ENCODE measurements at regions not wholly inside any gene's neighbourhood (a gene's known extent, or its start where the extent isn't known, plus 50 kb on each side); places are given as distances from the start of the nearest gene placed in this dataset.
"Not testable (repeated sequence)": the region's sequence is repeated elsewhere in the genome, so short reads cannot be mapped to it uniquely, and the experiment has no call there.

- DNase-seq, result no peak
- no peak for ATAC-seq
These were observed 251.6 kb upstream of the FOXF1 start for GRCh38 chr16:86258713-86259112.

- ATAC-seq (no peak), DNase-seq (no peak)
These were observed 250.8 kb upstream of the FOXF1 start for GRCh38 chr16:86259499-86259898.

- ATAC-seq (no peak), DNase-seq (no peak)
These were observed 248.9 kb upstream of the FOXF1 start for GRCh38 chr16:86261379-86261778.

- ATAC-seq, DNase-seq: not testable (repeated sequence)
These were observed 242.7 kb upstream of the FOXF1 start for GRCh38 chr16:86267657-86268056.

GRCh38 chr16:86270696-86271095 is 239.6 kb upstream of the FOXF1 start:
- no peak for DNase-seq
- ATAC-seq, result no peak

- ATAC-seq (no peak), DNase-seq (no peak)
These were observed 237.6 kb upstream of the FOXF1 start for GRCh38 chr16:86272744-86273143.

GRCh38 chr16:86277221-86277620 is 233.1 kb upstream of the FOXF1 start:
- ATAC-seq (no peak), DNase-seq (no peak)

- ATAC-seq, DNase-seq: not testable (repeated sequence)
These were observed 232.5 kb upstream of the FOXF1 start for GRCh38 chr16:86277859-86278258.

GRCh38 chr16:86281421-86281820 is 228.9 kb upstream of the FOXF1 start:
- no peak for ATAC-seq
- DNase-seq, result no peak

GRCh38 chr16:86283944-86284343 is 226.4 kb upstream of the FOXF1 start:
- ATAC-seq, result no peak
- no peak for DNase-seq

GRCh38 chr16:86285421-86285820 is 224.9 kb upstream of the FOXF1 start:
- ATAC-seq, result no peak
- DNase-seq, result no peak

- ATAC-seq (no peak), DNase-seq (no peak)
These were observed 224.1 kb upstream of the FOXF1 start for GRCh38 chr16:86285938-86286921.

- no peak for ATAC-seq
- no peak for DNase-seq
These were observed 223.2 kb upstream of the FOXF1 start for GRCh38 chr16:86286991-86287663.

- ATAC-seq, result no peak
These were observed 222.6 kb upstream of the FOXF1 start for GRCh38 chr16:86287664-86288201.

GRCh38 chr16:86288716-86289294 is 221.5 kb upstream of the FOXF1 start:
- ATAC-seq, result no peak
- no peak for DNase-seq

More at GRCh38 chr16:86287664-86288201, 222.6 kb upstream of the FOXF1 start:
- no peak for DNase-seq

- no peak for ATAC-seq
- DNase-seq, result no peak
These were observed 221.0 kb upstream of the FOXF1 start for GRCh38 chr16:86289304-86289703.

GRCh38 chr16:86289907-86290306 is 220.4 kb upstream of the FOXF1 start:
- ATAC-seq (no peak), DNase-seq (no peak)

- ATAC-seq, result no peak
These were observed 218.8 kb upstream of the FOXF1 start for GRCh38 chr16:86291491-86291890.

GRCh38 chr16:86292171-86292775 is 218.1 kb upstream of the FOXF1 start:
- ATAC-seq (no peak), DNase-seq (no peak)

More at GRCh38 chr16:86291491-86291890, 218.8 kb upstream of the FOXF1 start:
- DNase-seq, result no peak

GRCh38 chr16:86292942-86293341 is 217.4 kb upstream of the FOXF1 start:
- ATAC-seq (no peak), DNase-seq (no peak)

- DNase-seq (no peak), ATAC-seq (no peak)
These were observed 216.4 kb upstream of the FOXF1 start for GRCh38 chr16:86293906-86294305.

- ATAC-seq (no peak), DNase-seq (no peak)
These were observed 215.7 kb upstream of the FOXF1 start for GRCh38 chr16:86294535-86295196.
